ENCODE measurements at regions not wholly inside any gene's neighbourhood (a gene's known extent, or its start where the extent isn't known, plus 50 kb on each side); places are given as distances from the start of the nearest gene placed in this dataset.

DNA sequence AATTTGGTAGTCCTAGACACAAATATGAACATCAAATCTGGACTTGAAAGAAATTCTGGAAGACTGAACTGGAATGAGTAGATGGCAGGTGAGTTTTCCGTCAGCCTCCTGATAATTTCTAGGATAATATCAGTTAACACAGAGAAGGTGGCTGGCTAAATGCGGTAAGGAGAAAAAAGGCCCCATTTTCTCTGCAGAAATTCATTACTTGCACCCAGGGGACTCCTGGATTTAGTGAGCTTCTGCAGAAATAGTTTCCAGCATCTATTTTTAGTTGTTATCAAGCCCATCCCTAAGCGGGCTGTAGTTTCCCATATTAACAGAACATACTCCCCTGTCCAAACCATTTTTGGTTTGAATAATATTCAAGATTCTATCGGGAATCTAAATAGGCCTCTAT is 181.9 kb upstream of the TCERG1L start:
- Histone ChIP-seq H3K4me1 (no peaks in the 10 kb centered on the region), H3K36me3 (no peaks in the 10 kb centered on the region), H3K27me3 (no peaks in the 10 kb centered on the region), H3K4me3 (replicated peaks in 1 of 3) (no peak overlapping the region), H3K9me3 (no peaks in the 10 kb centered on the region), H3K27ac (no peak overlapping the region)
- no peak for TF ChIP-seq POLR2A (IDR thresholded peaks at IDR 0.05)
- TF ChIP-seq, protein P1, sequence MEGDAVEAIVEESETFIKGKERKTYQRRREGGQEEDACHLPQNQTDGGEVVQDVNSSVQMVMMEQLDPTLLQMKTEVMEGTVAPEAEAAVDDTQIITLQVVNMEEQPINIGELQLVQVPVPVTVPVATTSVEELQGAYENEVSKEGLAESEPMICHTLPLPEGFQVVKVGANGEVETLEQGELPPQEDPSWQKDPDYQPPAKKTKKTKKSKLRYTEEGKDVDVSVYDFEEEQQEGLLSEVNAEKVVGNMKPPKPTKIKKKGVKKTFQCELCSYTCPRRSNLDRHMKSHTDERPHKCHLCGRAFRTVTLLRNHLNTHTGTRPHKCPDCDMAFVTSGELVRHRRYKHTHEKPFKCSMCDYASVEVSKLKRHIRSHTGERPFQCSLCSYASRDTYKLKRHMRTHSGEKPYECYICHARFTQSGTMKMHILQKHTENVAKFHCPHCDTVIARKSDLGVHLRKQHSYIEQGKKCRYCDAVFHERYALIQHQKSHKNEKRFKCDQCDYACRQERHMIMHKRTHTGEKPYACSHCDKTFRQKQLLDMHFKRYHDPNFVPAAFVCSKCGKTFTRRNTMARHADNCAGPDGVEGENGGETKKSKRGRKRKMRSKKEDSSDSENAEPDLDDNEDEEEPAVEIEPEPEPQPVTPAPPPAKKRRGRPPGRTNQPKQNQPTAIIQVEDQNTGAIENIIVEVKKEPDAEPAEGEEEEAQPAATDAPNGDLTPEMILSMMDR (IDR thresholded peaks at IDR 0.05): no peak
- WGBS, 2 donors: 81 to 88% methylated on average over 4 of the region's 4 CpGs
- no peak for DNase-seq
- intact Hi-C loops (cut with DNase I): no loop called here

DNA sequence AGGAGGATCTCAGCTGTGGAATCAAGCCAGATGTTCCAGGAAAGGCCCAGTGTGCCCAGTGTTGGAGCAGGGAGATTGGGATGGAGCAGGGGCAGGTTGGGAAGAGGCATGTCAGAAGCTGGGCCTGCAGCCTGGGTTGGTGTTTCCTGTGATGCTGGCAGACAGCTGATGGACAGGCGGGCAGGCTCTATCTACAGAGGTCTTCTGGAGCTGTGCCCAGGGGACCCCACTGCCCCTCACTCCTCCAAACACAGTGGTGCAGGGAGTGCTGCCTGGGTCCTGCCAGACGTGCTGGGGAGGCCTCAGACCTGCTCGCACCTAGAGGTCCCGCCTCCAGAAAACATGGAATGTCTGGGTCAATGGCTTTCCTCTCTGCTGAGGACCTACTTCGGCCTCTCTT is 182.9 kb upstream of the TCERG1L start:
- Histone ChIP-seq H3K36me3 (no peaks in the 10 kb centered on the region), H3K4me3 (replicated peaks in 1 of 3) (no peak overlapping the region), H3K27ac (no peak overlapping the region), H3K27me3 (no peaks in the 10 kb centered on the region), H3K9me3 (no peaks in the 10 kb centered on the region), H3K4me1 (no peaks in the 10 kb centered on the region)
- intact Hi-C loops (cut with DNase I): no loop called here
- DNase-seq: no peak
- 93 to 97% methylated on average over 3 to 5 of the region's 5 CpGs for WGBS, 2 donors
- TF ChIP-seq, protein P1 (IDR thresholded peaks at IDR 0.05): no peak
- TF ChIP-seq POLR2A (IDR thresholded peaks at IDR 0.05): no peak

DNA sequence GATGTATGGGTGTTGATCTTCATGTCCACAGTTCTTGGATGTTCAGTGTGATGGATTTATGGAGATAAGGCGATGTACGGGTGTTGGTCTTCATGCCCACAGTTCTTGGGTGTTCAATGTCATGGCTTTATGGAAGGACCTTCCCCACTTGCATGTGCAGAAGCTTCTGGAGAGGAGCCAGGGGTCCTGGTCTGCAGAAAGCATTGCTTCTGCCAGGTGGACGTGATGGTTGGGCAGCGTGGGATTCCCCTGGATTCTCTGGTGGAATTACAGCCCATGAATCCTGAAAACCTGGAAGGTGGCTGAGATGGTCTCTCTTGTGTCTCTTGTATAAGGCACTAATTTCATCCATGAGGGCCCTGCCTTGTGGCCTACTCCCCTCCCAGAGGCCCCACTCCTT is 183.7 kb upstream of the TCERG1L start:
- no peaks in the 10 kb centered on the region for H3K9me3 ChIP-seq
- H3K27me3 ChIP-seq: no peaks in the 10 kb centered on the region
- H3K36me3 ChIP-seq: no peaks in the 10 kb centered on the region
- WGBS, 2 donors: 60 to 74% methylated on average over 4 of the region's 4 CpGs
- intact Hi-C loops (cut with DNase I): no loop called here
- H3K4me3 ChIP-seq (replicated peaks in 1 of 3): no peak overlapping the region
- TF ChIP-seq POLR2A (IDR thresholded peaks at IDR 0.05): no peak
- TF ChIP-seq, protein P1 (IDR thresholded peaks at IDR 0.05): no peak
- H3K27ac ChIP-seq: no peak overlapping the region
- H3K4me1 ChIP-seq: no peaks in the 10 kb centered on the region
- DNase-seq: no peak

DNA sequence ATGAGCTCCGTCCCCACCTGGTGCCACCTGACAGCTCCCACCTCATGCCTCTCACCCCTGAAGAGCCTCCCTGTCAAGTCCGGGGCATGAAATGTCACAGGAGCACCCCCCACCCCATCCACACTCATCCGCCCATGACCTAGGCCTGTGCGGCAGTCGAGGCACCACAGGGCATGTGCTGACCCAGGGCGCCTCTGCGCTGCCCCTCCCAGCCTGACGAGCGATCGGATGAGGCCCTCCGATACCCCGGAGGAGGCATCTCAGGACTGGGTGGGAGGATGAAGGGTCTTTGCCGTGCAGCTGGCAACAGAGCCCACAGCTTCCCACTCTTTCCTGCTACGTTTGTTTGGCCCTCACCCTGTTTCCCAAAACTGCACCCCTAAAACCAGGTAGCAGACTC is 184.4 kb upstream of the TCERG1L start:
- intact Hi-C loops (cut with DNase I): no loop called here
- WGBS, 2 donors: 92 to 93% methylated on average over 14 of the region's 14 CpGs
- Histone ChIP-seq H3K27ac (no peak overlapping the region), H3K36me3 (no peaks in the 10 kb centered on the region), H3K4me1 (no peaks in the 10 kb centered on the region), H3K27me3 (no peaks in the 10 kb centered on the region), H3K9me3 (no peaks in the 10 kb centered on the region), H3K4me3 (replicated peaks in 1 of 3) (no peak overlapping the region)
- no peak for DNase-seq
- no peak for TF ChIP-seq POLR2A (IDR thresholded peaks at IDR 0.05)
- TF ChIP-seq, protein P1 (IDR thresholded peaks at IDR 0.05): no peak

DNA sequence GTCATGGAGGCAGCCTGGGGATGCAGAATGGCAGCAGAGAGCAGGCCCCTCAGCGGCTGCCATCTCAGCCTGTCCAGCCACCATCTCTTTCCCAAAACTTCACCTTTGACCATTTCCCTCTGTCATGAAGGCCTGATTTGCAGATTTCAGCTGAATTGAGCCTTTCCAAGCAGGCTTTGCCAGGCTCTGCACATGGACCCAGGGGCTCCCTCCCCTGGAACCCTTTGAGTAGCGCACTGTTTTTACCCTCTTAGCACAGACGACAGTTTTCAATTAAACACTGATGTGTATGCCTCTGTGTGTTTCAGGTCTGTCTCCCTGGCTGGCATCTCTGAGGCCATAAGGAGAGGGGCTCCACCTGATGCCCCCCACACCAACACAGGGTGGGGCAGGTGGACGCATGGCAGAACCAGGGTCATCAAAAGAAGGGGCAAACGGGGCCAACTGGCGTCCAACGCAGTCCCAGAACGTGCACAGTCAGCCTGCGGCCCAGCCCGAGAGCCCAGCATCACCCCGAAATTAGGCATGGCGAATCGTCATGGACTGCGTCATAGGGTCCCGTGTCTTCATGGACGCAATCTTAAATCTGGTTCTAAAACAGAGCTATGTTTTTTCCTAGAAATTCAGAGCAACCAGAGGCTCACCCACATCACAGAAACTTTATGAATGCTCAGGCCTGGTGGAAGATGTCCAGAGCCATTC is 185.0 kb upstream of the TCERG1L start:
- Histone ChIP-seq H3K9me3 (no peaks in the 10 kb centered on the region), H3K4me1 (no peaks in the 10 kb centered on the region), H3K4me3 (replicated peaks in 1 of 3) (no peak overlapping the region), H3K36me3 (no peaks in the 10 kb centered on the region), H3K27ac (no peak overlapping the region), H3K27me3 (no peaks in the 10 kb centered on the region)
- intact Hi-C loops (cut with DNase I): no loop called here
- TF ChIP-seq, protein P1 (IDR thresholded peaks at IDR 0.05): no peak
- TF ChIP-seq POLR2A (IDR thresholded peaks at IDR 0.05): no peak
- 91 to 93% methylated on average over 16 of the region's 16 CpGs for WGBS, 2 donors
- no peak for DNase-seq

All from thyroid gland (tissue), 4 donors.